Transverse colon (tissue), 4 donors: ENCODE measurements at regions not wholly inside any gene's neighbourhood (a gene's known extent, or its start where the extent isn't known, plus 50 kb on each side); places are given as distances from the start of the nearest gene placed in this dataset.

Experiments used
- DNase-seq: peaks from one replicate; pipeline ENCODE4 v3.0.0-alpha.2; 2019
- H3K27ac ChIP-seq, 4 donors: fragments of 200-600 bp; sonication (generic); 2 replicates each; pipeline ENCODE4 v1.5.1; 2016 to 2018; ENCODE audit warnings: inconsistent platforms in 4 of 4
- H3K27me3 ChIP-seq: fragments of 200-600 bp; sonication (generic); 2 replicates; pipeline ENCODE4 v1.5.1; 2017; ENCODE audit warnings: inconsistent platforms
- H3K36me3 ChIP-seq, 4 donors: fragments of 200-600 bp; sonication (generic); 2 replicates each; pipeline ENCODE4 v1.5.1; 2017 to 2019; ENCODE audit warnings: inconsistent platforms in 4 of 4
- H3K4me1 ChIP-seq, 4 donors: fragments of 200-600 bp; sonication (generic); 2 replicates each; pipeline ENCODE4 v1.5.1; 2017 to 2020; ENCODE audit warnings: inconsistent platforms in 4 of 4
- H3K4me3 ChIP-seq, 4 donors: fragments of 200-600 bp; sonication (generic); 1 replicate in 1 of 4; 2 replicates in 3 of 4; pipeline versions ENCODE4 v1.5.1 to v1.6.1; 2017 to 2019; ENCODE audit warnings: inconsistent platforms in 4 of 4
- H3K9me3 ChIP-seq, 2 donors: fragments of 200-600 bp; sonication (generic); 2 replicates each; pipeline ENCODE4 v1.5.1; 2017 to 2019; ENCODE audit warnings: inconsistent platforms in 2 of 2
- EP300 ChIP-seq: sonication (generic); formaldehyde crosslinking; IDR thresholded peaks from one replicate; pipeline ENCODE4 v1.6.1; 2017; ENCODE audit warnings: antibody characterized with exemption, low read depth
- POLR2A ChIP-seq: fragments of 450-650 bp; IDR thresholded peaks from one replicate; pipeline ENCODE4 v1.6.1; 2016; ENCODE audit warnings: antibody characterized with exemption, mild to moderate bottlenecking, moderate library complexity
- POLR2AphosphoS5 ChIP-seq, 3 donors: sonication (generic); formaldehyde crosslinking; IDR thresholded peaks; one replicate each; pipeline ENCODE4 v1.6.1; 2016; ENCODE audit warnings: antibody characterized with exemption in 3 of 3
- WGBS, 2 donors: methylation state at CpG; one replicate each; pipeline ENCODE4 v1.1.5; 2018; ENCODE audit warnings: low coverage in 1 of 2; 5-methylcytosine and 5-hydroxymethylcytosine counted together
- in situ Hi-C, 4 donors: fragments of 200-750 bp; cut with MboI; loops; one replicate each; pipeline versions ENCODE4 v1.15.0 to v1.15.1; 2017; ENCODE audit warnings: low sequenced_read_pairs in 3 of 4, low pct_ligation_motif_present in 1 of 4, low pct_unique_long_range_greater_than_20kb in 1 of 4
- intact Hi-C: fragments of 100-400 bp; cut with DNase I; formaldehyde crosslinking; loops from one replicate; pipeline ENCODE4 v1.15.1; 2023; ENCODE audit warnings: low total_unique reads
- TF ChIP-seq, protein P1 (sequence below), 5 experiments: fragments of 200-600 bp in 3 of 5; fragments of 450-650 bp in 2 of 5; sonication (generic) in 3 of 5; IDR thresholded peaks; 1 replicate in 2 of 5; 2 replicates in 3 of 5; pipeline ENCODE4 v1.5.1; 2016 to 2017; ENCODE audit warnings: antibody characterized with exemption in 5 of 5, inconsistent platforms in 3 of 5, mild to moderate bottlenecking in 2 of 5, moderate library complexity in 1 of 5

DNA sequence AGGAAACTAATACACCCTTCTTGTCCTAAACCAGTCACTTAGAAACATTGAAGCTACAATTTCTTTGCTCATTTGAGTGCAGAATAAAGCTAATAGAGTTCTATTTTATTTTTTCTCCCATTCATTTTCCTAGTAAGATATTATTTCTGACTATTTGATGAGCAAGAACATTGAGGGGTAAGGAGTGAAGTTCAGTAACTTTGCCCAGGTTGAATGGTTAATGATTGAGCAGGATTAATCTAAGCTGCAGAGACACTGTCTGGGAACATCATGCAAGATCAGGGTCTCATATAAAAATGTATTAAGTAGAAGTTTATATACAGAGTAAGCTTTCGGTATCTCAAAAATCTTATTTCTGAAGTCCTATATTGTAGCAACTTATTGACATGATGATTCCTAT is 102.4 kb upstream of the LIMCH1 start:
- H3K27ac ChIP-seq: no peak overlapping the region
- no peak overlapping the region for H3K4me3 ChIP-seq
- intact Hi-C loops: no loop called here
- in situ Hi-C loops: no loop called here
- TF ChIP-seq POLR2A (no peak), POLR2AphosphoS5 (IDR thresholded peaks at IDR 0.05) (no peak), EP300 (no peak)
- TF ChIP-seq, protein P1, sequence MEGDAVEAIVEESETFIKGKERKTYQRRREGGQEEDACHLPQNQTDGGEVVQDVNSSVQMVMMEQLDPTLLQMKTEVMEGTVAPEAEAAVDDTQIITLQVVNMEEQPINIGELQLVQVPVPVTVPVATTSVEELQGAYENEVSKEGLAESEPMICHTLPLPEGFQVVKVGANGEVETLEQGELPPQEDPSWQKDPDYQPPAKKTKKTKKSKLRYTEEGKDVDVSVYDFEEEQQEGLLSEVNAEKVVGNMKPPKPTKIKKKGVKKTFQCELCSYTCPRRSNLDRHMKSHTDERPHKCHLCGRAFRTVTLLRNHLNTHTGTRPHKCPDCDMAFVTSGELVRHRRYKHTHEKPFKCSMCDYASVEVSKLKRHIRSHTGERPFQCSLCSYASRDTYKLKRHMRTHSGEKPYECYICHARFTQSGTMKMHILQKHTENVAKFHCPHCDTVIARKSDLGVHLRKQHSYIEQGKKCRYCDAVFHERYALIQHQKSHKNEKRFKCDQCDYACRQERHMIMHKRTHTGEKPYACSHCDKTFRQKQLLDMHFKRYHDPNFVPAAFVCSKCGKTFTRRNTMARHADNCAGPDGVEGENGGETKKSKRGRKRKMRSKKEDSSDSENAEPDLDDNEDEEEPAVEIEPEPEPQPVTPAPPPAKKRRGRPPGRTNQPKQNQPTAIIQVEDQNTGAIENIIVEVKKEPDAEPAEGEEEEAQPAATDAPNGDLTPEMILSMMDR (IDR thresholded peaks at IDR 0.05): no peak
- H3K9me3 ChIP-seq: no peaks in the 10 kb centered on the region
- H3K27me3 ChIP-seq: no peaks in the 10 kb centered on the region
- no peaks in the 10 kb centered on the region for H3K36me3 ChIP-seq
- no peak for DNase-seq
- WGBS, 2 donors: 85 to 96% methylated on average over 1 of the region's 1 CpG
- H3K4me1 ChIP-seq: peaks cover 0 to 9% (median 3%) of the 10 kb centered on the region in 4 donors

DNA sequence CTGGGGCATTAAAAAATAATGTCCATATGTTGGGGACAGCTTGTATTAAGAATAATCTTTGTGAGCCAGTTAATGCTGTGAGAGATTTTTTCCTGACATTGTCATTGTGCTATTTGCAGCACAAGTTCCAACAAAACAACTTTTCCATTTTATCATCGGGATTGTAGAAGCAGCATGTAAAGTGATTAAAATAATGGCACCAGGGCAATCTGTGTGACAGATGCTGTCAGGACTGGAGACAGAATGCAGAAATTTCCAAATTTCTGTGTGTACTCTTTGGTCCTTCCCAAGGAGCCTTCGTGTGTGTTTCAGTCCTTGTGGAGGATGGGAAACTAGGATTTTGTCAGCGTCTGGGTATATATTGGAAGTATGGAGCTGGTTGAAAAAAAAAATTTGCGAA is 101.5 kb upstream of the LIMCH1 start:
- H3K36me3 ChIP-seq: no peaks in the 10 kb centered on the region
- 76 to 100% methylated on average over 4 of the region's 4 CpGs for WGBS, 2 donors
- in situ Hi-C loops (no loop called here), intact Hi-C loops (no loop called here)
- H3K9me3 ChIP-seq: no peaks in the 10 kb centered on the region
- no peak overlapping the region for H3K27ac ChIP-seq
- H3K4me3 ChIP-seq: no peak overlapping the region
- no peak for DNase-seq
- no peak for TF ChIP-seq EP300
- TF ChIP-seq POLR2AphosphoS5 (IDR thresholded peaks at IDR 0.05): no peak
- no peak for TF ChIP-seq POLR2A
- TF ChIP-seq, protein P1 (IDR thresholded peaks at IDR 0.05): no peak
- H3K4me1 ChIP-seq: peaks cover 0 to 7% (median under 1%) of the 10 kb centered on the region in 4 donors
- no peaks in the 10 kb centered on the region for H3K27me3 ChIP-seq

DNA sequence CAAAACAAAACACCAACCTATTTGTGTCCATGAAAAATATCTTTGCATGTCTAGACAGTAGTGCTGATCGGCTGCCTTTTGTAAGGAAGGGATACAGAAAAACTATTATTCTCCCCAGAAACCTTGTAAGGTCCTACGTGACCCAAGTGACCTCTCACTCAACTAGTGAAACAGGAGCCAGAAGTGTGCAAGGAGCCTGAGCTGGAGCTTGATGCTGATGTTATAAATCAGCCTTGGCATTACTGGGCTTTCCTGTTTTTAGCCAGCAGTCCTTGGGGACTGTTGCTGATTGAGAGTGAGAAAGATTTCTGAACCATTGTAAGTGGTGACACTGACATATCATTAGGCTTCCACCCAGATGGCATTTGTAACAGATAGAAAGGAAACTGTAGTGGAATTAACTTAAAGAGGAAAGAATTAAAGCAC is 100.8 kb upstream of the LIMCH1 start:
- intact Hi-C loops: no loop called here
- DNase-seq: no peak
- no peak overlapping the region for H3K27ac ChIP-seq

DNA sequence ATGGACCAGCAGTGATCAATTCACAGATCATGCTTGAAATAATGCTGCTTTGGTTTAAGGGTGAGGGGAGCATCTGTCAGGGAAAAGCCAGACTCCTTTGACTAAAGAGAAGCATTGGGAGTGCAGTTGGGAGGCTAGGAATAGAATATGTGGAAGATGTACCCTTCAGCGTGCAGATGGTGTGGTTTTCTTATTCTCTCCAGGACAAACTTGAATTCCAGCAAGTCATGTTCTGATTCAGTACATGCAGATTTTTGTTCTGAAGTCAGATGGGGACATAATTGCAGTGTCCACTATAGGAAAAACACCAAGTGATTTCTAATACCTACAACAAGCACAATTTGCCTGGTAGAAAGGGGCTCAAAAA is 99.0 kb upstream of the LIMCH1 start:
- in situ Hi-C loops (no loop called here), intact Hi-C loops (no loop called here)
- Histone ChIP-seq H3K36me3 (no peaks in the 10 kb centered on the region), H3K4me1 (peaks cover 0 to 13% (median 0%) of the 10 kb centered on the region in 4 donors), H3K9me3 (no peaks in the 10 kb centered on the region), H3K27me3 (no peaks in the 10 kb centered on the region), H3K27ac (no peak overlapping the region), H3K4me3 (no peak overlapping the region)
- WGBS, 2 donors: 88% methylated on average over 1 of the region's 1 CpG; no CpG with 5 or more reads in 1 of the 2 donors
- TF ChIP-seq POLR2AphosphoS5 (IDR thresholded peaks at IDR 0.05): no peak
- TF ChIP-seq, protein P1 (IDR thresholded peaks at IDR 0.05): no peak
- no peak for TF ChIP-seq POLR2A
- DNase-seq: no peak

More for the DNA sequence above, 100.8 kb upstream of the LIMCH1 start:
- Histone ChIP-seq H3K4me1 (peaks cover 0 to 7% (median 0%) of the 10 kb centered on the region in 4 donors), H3K27me3 (no peaks in the 10 kb centered on the region), H3K4me3 (no peak overlapping the region), H3K36me3 (no peaks in the 10 kb centered on the region), H3K9me3 (no peaks in the 10 kb centered on the region)
- 67 to 72% methylated on average over 2 of the region's 2 CpGs for WGBS, 2 donors
- TF ChIP-seq EP300: no peak
- TF ChIP-seq POLR2AphosphoS5 (IDR thresholded peaks at IDR 0.05): no peak
- TF ChIP-seq, protein P1 (IDR thresholded peaks at IDR 0.05): no peak
- no peak for TF ChIP-seq POLR2A
- in situ Hi-C loops: no loop called here
